ENCODE measurements at regions not wholly inside any gene's neighbourhood (a gene's known extent, or its start where the extent isn't known, plus 50 kb on each side); places are given as distances from the start of the nearest gene placed in this dataset.

- TF ChIP-seq REST (tag by site-specific recombination; IDR thresholded peaks at IDR 0.05) (no peak), ZNF768 (tag by site-specific recombination; IDR thresholded peaks at IDR 0.05) (no peak), TCF7L2 (IDR thresholded peaks at IDR 0.05; ENCODE audit: borderline replicate concordance, low read depth, low read length) (no peak), CTCF (tag by site-specific recombination; IDR thresholded peaks at IDR 0.05) (no peak), ZBTB44 (tag by site-specific recombination; IDR thresholded peaks at IDR 0.05) (no peak), YY1 (tag by site-specific recombination; IDR thresholded peaks at IDR 0.05) (no peak), GLIS1 (tag by site-specific recombination; IDR thresholded peaks at IDR 0.05) (no peak), FEZF1 (tag by site-specific recombination; IDR thresholded peaks at IDR 0.05) (no peak), ZNF114 (tag by site-specific recombination; IDR thresholded peaks at IDR 0.05) (no peak), ELK4 (IDR thresholded peaks at IDR 0.05; ENCODE audit: borderline replicate concordance, low read depth, low read length) (no peak), HOXA7 (CRISPR knock-in tag; IDR thresholded peaks at IDR 0.05; ENCODE audit: borderline replicate concordance) (no peak)
Measured at GRCh38 chr13:40119852-40120251, 464.4 kb downstream of the COG6 start.
